Ectodermal cell (in vitro differentiated cells): ENCODE measurements at regions not wholly inside any gene's neighbourhood (a gene's known extent, or its start where the extent isn't known, plus 50 kb on each side); places are given as distances from the start of the nearest gene placed in this dataset.

Experiments
- H3K27ac ChIP-seq: 2 replicates; pipeline ENCODE4 v1.7.0; 2013; ENCODE audit warnings: mild to moderate bottlenecking, low read depth, low read length; ENCODE audit not compliant: insufficient read depth, poor library complexity, severe bottlenecking
- H3K27me3 ChIP-seq: 2 replicates; pipeline ENCODE4 v1.7.0; 2013; ENCODE audit warnings: mild to moderate bottlenecking, low read length; ENCODE audit not compliant: insufficient read depth, control insufficient read depth, poor library complexity, severe bottlenecking
- H3K36me3 ChIP-seq: one replicate; pipeline ENCODE4 v1.7.0; 2013; ENCODE audit warnings: low read length; ENCODE audit not compliant: control insufficient read depth, insufficient read depth
- H3K4me1 ChIP-seq: one replicate; pipeline ENCODE4 v1.7.0; 2013; ENCODE audit warnings: low read length; ENCODE audit not compliant: control insufficient read depth, insufficient read depth
- H3K4me3 ChIP-seq: 2 replicates; pipeline ENCODE4 v1.7.0; 2013; ENCODE audit warnings: low read depth, low read length, control low read depth; ENCODE audit not compliant: insufficient read depth
- H3K9me3 ChIP-seq: 2 replicates; pipeline ENCODE4 v1.7.0; 2013; ENCODE audit warnings: mild to moderate bottlenecking, low read length, moderate library complexity; ENCODE audit not compliant: control insufficient read depth
- WGBS, 2 experiments: methylation state at CpG; one replicate each; pipeline ENCODE4 v1.1.7; 2013; ENCODE audit warnings: missing lambda C conversion rate in 2 of 2; 5-methylcytosine and 5-hydroxymethylcytosine counted together

DNA sequence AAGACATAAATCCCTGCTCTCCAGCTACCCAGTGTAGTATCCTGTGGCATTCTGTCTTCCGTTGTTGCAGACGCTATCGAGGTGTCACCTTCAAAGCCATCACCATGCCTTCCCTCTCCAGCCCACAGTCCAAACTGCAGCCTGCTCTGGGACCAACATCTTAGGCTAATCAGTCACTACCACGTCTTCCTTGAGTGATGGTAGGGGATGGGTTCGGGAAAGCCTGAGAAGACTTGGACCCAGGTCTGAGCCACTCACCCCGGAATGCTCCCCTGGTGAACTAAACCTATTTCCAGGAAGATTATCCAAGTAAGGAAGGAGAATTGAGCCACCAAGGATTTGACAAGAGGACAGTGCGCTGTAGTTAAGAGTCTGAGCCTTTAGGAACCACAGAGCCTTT lies 52.9 kb upstream of the IRX1 start:
- Histone ChIP-seq H3K4me1 (no peaks in the 10 kb centered on the region), H3K27ac (no peak overlapping the region), H3K9me3 (no peaks in the 10 kb centered on the region), H3K4me3 (no peak overlapping the region), H3K27me3 (no peaks in the 10 kb centered on the region), H3K36me3 (no peaks in the 10 kb centered on the region)
- WGBS, 2 experiments = 93 to 97% methylated on average over 7 of the region's 7 CpGs

DNA sequence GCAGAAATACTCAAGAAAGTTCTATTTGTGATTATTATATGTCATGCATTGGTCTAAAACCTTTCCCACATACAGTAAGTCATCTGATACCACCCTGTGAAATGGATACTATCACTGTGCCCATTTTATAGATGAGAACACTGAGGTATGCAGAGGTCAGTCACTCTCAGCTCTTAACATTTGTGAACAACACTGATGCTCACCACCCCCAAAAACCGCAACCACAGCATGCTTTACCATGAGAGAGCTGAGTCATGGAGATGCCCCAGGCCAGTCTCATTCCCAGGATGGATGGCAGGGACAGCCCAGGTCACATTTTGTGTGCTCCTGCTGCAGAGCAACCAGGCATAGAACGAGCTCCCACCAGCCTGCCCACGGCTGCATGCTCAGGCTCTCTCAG lies 53.5 kb upstream of the IRX1 start:
- 89 to 95% methylated on average over 3 of the region's 3 CpGs for WGBS, 2 experiments
- no peaks in the 10 kb centered on the region for H3K9me3 ChIP-seq
- no peaks in the 10 kb centered on the region for H3K4me1 ChIP-seq
- H3K27ac ChIP-seq = no peak overlapping the region
- no peaks in the 10 kb centered on the region for H3K36me3 ChIP-seq
- H3K27me3 ChIP-seq = no peaks in the 10 kb centered on the region
- no peak overlapping the region for H3K4me3 ChIP-seq

DNA sequence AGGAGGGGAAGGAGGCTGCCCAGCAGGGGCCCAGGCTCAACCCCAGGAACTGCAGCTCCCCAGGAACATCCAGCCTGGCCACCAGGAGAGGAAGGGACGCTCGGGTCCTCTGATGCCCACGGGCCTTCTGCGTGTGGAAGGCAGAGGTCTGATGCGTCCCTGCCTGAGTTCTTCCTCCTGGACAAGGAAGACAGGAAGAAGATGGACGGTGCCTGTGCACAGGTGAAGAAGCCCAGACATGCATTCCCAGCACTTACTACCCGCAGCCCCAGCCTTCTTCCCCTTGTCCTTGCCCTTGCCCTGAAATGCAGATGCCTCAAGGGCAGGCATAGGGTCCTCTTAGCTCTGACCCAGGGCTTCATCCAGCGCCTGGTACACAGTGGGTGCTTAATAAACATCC lies 56.7 kb upstream of the IRX1 start:
- Histone ChIP-seq H3K27me3 (no peaks in the 10 kb centered on the region), H3K27ac (no peak overlapping the region), H3K9me3 (no peaks in the 10 kb centered on the region), H3K4me3 (no peak overlapping the region), H3K4me1 (no peaks in the 10 kb centered on the region), H3K36me3 (no peaks in the 10 kb centered on the region)
- WGBS, 2 experiments = 94 to 96% methylated on average over 8 of the region's 8 CpGs

- no peaks in the 10 kb centered on the region for H3K9me3 ChIP-seq
- H3K4me1 ChIP-seq = no peaks in the 10 kb centered on the region
- no peak overlapping the region for H3K27ac ChIP-seq
- WGBS, 2 experiments = 94 to 95% methylated on average over 8 of the region's 8 CpGs
- no peaks in the 10 kb centered on the region for H3K36me3 ChIP-seq
- H3K4me3 ChIP-seq = no peak overlapping the region
- no peaks in the 10 kb centered on the region for H3K27me3 ChIP-seq
Measured at GRCh38 chr5:3537942-3538341, 57.7 kb upstream of the IRX1 start.

- Histone ChIP-seq H3K27ac (no peak overlapping the region), H3K9me3 (no peaks in the 10 kb centered on the region), H3K4me1 (no peaks in the 10 kb centered on the region), H3K36me3 (no peaks in the 10 kb centered on the region), H3K4me3 (no peak overlapping the region), H3K27me3 (no peaks in the 10 kb centered on the region)
- 95 to 96% methylated on average over 60 of the region's 60 CpGs for WGBS, 2 experiments
Measured at GRCh38 chr5:3535414-3536211, 60.0 kb upstream of the IRX1 start.

DNA sequence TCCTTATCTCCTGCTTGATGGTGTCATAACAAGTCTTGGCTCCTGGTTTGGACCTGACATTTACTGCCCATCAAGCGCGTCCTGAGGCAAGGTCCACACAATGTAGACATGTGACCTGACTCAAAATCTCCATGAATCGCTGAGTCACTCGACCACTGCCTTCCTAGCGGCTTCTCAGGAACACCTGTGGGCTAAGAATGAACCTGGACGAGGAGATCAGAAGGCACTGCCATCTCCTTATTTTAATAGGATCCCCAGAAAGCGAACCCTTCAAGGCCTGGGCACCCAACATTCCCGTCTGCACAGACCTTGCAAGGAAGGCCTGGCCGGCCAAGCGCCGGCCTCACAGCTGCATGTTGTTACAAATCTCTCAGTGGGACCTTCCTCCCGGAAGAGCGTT lies 60.6 kb upstream of the IRX1 start:
- no peaks in the 10 kb centered on the region for H3K4me1 ChIP-seq
- H3K36me3 ChIP-seq = no peaks in the 10 kb centered on the region
- 95 to 96% methylated on average over 13 of the region's 13 CpGs for WGBS, 2 experiments
- no peaks in the 10 kb centered on the region for H3K9me3 ChIP-seq
- H3K27me3 ChIP-seq = no peaks in the 10 kb centered on the region
- H3K4me3 ChIP-seq = no peak overlapping the region
- H3K27ac ChIP-seq = no peak overlapping the region

DNA sequence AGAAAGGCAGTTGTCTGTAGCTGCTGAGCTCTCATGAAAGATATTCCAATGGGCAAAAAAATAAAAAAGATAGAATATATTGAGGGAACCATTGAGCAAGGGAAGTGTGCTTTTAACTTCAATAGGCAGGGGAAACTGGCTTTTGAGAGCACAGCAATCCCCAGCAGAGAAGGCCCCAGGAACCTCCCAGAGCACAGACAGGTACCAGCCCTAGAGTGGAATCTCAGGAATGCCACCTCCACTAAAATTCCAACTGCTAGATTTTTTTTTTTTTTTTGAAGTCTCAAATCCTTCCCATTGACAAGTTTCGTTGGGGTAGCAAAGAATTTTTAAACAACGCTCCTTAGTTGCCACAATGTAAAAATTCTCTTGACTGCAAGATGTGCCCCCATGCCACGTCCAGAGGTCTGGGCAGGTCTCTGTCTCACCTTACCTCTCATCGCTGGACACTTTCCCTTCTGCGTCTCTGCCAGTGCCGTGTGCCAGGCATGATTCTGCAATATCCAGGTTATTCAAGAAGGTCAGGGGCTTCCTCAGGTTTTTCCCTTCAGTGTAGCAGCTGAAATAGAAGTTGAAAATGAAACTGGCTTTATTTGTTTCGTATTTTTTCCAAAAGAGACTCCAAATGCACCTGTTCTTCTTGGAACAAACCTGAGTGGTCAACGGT lies 64.2 kb upstream of the IRX1 start:
- WGBS, 2 experiments = 73% methylated on average over 8 of the region's 8 CpGs
- Histone ChIP-seq H3K36me3 (no peaks in the 10 kb centered on the region), H3K4me1 (no peaks in the 10 kb centered on the region), H3K9me3 (no peaks in the 10 kb centered on the region), H3K27ac (no peak overlapping the region), H3K27me3 (no peaks in the 10 kb centered on the region), H3K4me3 (no peak overlapping the region)

DNA sequence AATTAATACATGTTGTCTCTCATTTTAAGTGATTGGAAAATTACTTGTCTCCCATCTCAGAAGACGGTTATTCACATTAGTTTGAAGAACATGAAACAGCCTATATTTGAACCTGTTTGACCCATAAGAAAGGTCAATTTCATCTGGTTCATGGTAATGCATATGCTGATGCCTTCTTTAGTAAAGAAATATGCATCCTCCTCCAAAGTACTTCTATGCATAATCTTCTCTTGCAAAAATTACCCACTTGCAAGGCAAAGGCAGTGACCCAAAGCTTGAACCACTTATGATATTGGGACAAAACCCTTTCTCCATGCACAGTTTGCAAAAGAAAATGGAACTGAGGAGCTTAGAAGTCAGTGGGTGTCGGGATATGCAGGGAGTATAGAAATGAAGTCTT lies 65.4 kb upstream of the IRX1 start:
- H3K27ac ChIP-seq = no peak overlapping the region
- H3K4me3 ChIP-seq = no peak overlapping the region
- no peaks in the 10 kb centered on the region for H3K27me3 ChIP-seq
- WGBS, 2 experiments = 87 to 89% methylated on average over 2 of the region's 2 CpGs
- H3K9me3 ChIP-seq = no peaks in the 10 kb centered on the region
- H3K36me3 ChIP-seq = no peaks in the 10 kb centered on the region
- no peaks in the 10 kb centered on the region for H3K4me1 ChIP-seq

GRCh38 chr5:3526551-3527185 lies 69.0 kb upstream of the IRX1 start:
- H3K9me3 ChIP-seq = no peaks in the 10 kb centered on the region
- no peaks in the 10 kb centered on the region for H3K36me3 ChIP-seq
- 80 to 83% methylated on average over 4 of the region's 4 CpGs for WGBS, 2 experiments
- no peak overlapping the region for H3K4me3 ChIP-seq
- H3K27me3 ChIP-seq = no peaks in the 10 kb centered on the region
- no peak overlapping the region for H3K27ac ChIP-seq
- H3K4me1 ChIP-seq = no peaks in the 10 kb centered on the region

GRCh38 chr5:3522491-3522890 lies 73.1 kb upstream of the IRX1 start:
- Histone ChIP-seq H3K27me3 (no peaks in the 10 kb centered on the region), H3K4me1 (peaks cover 11% of the 10 kb centered on the region), H3K9me3 (no peaks in the 10 kb centered on the region), H3K36me3 (no peaks in the 10 kb centered on the region), H3K27ac (no peak overlapping the region), H3K4me3 (no peak overlapping the region)
- WGBS, 2 experiments = 91 to 97% methylated on average over 3 of the region's 3 CpGs
